ENCODE measurements at regions not wholly inside any gene's neighbourhood (a gene's known extent, or its start where the extent isn't known, plus 50 kb on each side); places are given as distances from the start of the nearest gene placed in this dataset.

GRCh38 chr14:36021030-36021422 lies 155.5 kb downstream of the PTCSC3 start:
- Histone ChIP-seq H4K20me1 (ENCODE audit: insufficient read depth) (no peaks in the 10 kb centered on the region), H3K9ac (no peak overlapping the region), H3K9me3 (no peaks in the 10 kb centered on the region), H3K79me2 (ENCODE audit: insufficient read depth) (no peaks in the 10 kb centered on the region), H2AFZ (ENCODE audit: low read depth) (no peak overlapping the region), H3F3A (replicated peaks; ENCODE audit: insufficient read depth) (no peaks in the 10 kb centered on the region), H3K4me3 (ENCODE audit: low read depth in 2 of 2, low read length in 1 of 2) (no peak overlapping the region), H3K4me1 (ENCODE audit: control insufficient read depth in 1 of 2, insufficient read depth in 2 of 2, low read depth in 1 of 2, low read length in 1 of 2) (no peaks in the 10 kb centered on the region), H3K9me2 (no peaks in the 10 kb centered on the region), H3K36me3 (replicated peaks in 1 of 2; ENCODE audit: control insufficient read depth in 1 of 2, insufficient read depth in 2 of 2, low read length in 1 of 2) (no peaks in the 10 kb centered on the region), H3K27me3 (ENCODE audit: insufficient read depth) (peaks cover 6% of the 10 kb centered on the region; the same call in 1 of the 2 replicates), H3K4me2 (no peak overlapping the region), H3K27ac (ENCODE audit: low read depth in 2 of 2, low read length in 1 of 2) (no peak overlapping the region)
- CTCF ChIA-PET, result interaction anchor here (1.4 kb wide), 1 partner anchor 49 kb away, joined by 4 read pairs; no protein-coding TSS in a partner anchor
- POLR2A ChIA-PET, result no interaction called here
- WGBS (ENCODE audit: low lambda C conversion rate), result 23% methylated on average over 2 of the region's 2 CpGs
- no peak for DNase-seq
- no peak for TF ChIP-seq FOSL2 (IDR thresholded peaks at IDR 0.05; ENCODE audit: borderline replicate concordance, low read depth)
- TF ChIP-seq GABPA (IDR thresholded peaks at IDR 0.05; ENCODE audit: low read depth), result no peak
- TF ChIP-seq MXI1 (IDR thresholded peaks at IDR 0.05; ENCODE audit: low read depth, low read length), result no peak
- no peak for TF ChIP-seq NFIC (IDR thresholded peaks at IDR 0.05; ENCODE audit: borderline replicate concordance)
- no peak for TF ChIP-seq EP300 (IDR thresholded peaks at IDR 0.05; ENCODE audit: borderline replicate concordance in 1 of 2, low read depth in 1 of 2, low read length in 1 of 2)
- TF ChIP-seq TCF12 (IDR thresholded peaks at IDR 0.05), result no peak

GRCh38 chr14:36020120-36021029 lies 156.1 kb downstream of the PTCSC3 start:
- no peak for DNase-seq
- ChIA-PET POLR2A (no interaction called here), CTCF (interaction anchor here (1.4 kb wide), 1 partner anchor 50 kb away, joined by 4 read pairs; no protein-coding TSS in a partner anchor)
- Histone ChIP-seq H3K9me2 (no peaks in the 10 kb centered on the region), H4K20me1 (ENCODE audit: insufficient read depth) (no peaks in the 10 kb centered on the region), H3K9me3 (no peaks in the 10 kb centered on the region), H3K36me3 (replicated peaks in 1 of 2; ENCODE audit: control insufficient read depth in 1 of 2, insufficient read depth in 2 of 2, low read length in 1 of 2) (no peaks in the 10 kb centered on the region), H3F3A (replicated peaks; ENCODE audit: insufficient read depth) (no peaks in the 10 kb centered on the region), H3K9ac (no peak overlapping the region), H3K27me3 (ENCODE audit: insufficient read depth) (peaks cover 6% of the 10 kb centered on the region; the same call in 1 of the 2 replicates), H3K4me1 (ENCODE audit: control insufficient read depth in 1 of 2, insufficient read depth in 2 of 2, low read depth in 1 of 2, low read length in 1 of 2) (no peaks in the 10 kb centered on the region), H3K27ac (ENCODE audit: low read depth in 2 of 2, low read length in 1 of 2) (no peak overlapping the region), H3K4me2 (no peak overlapping the region), H3K79me2 (ENCODE audit: insufficient read depth) (no peaks in the 10 kb centered on the region), H2AFZ (ENCODE audit: low read depth) (no peak overlapping the region), H3K4me3 (ENCODE audit: low read depth in 2 of 2, low read length in 1 of 2) (no peak overlapping the region)
- WGBS (ENCODE audit: low lambda C conversion rate), result 37% methylated on average over 8 of the region's 8 CpGs
- TF ChIP-seq ELF1 (IDR thresholded peaks at IDR 0.05) (no peak), FOXM1 (IDR thresholded peaks at IDR 0.05; ENCODE audit: low read depth) (no peak), PBX3 (IDR thresholded peaks at IDR 0.05) (no peak), RXRA (IDR thresholded peaks at IDR 0.05; ENCODE audit: borderline replicate concordance, low read depth) (no peak), RAD21 (IDR thresholded peaks at IDR 0.05; ENCODE audit: low read length) (no peak), REST (IDR thresholded peaks at IDR 0.05; ENCODE audit: low read depth, low read length) (no peak), MXI1 (IDR thresholded peaks at IDR 0.05; ENCODE audit: low read depth, low read length) (no peak), YY1 (IDR thresholded peaks at IDR 0.05; ENCODE audit: low read depth) (no peak)
